BJ (cell line): ENCODE measurements at regions not wholly inside any gene's neighbourhood (a gene's known extent, or its start where the extent isn't known, plus 50 kb on each side); places are given as distances from the start of the nearest gene placed in this dataset.
"Not testable (repeated sequence)": the region's sequence is repeated elsewhere in the genome, so short reads cannot be mapped to it uniquely, and the experiment has no call there.

Source experiments
- CTCF ChIA-PET: fragments of 350-600 bp; formaldehyde crosslinking; extraction: SDS; loops from one replicate; lab custom pipeline; 2021; ENCODE audit warnings: antibody characterized with exemption, inconsistent platforms; lab: Yijun Ruan, JAX
- POLR2A ChIA-PET: fragments of 300-600 bp; sonication (Branson Sonifier 250); formaldehyde crosslinking; extraction: SDS; loops from one replicate; lab custom pipeline; 2021; ENCODE audit warnings: antibody characterized with exemption; lab: Charles Lee
- DNase-seq: peaks from one replicate; pipeline ENCODE4 v3.0.0-alpha.2; 2011; ENCODE audit warnings: low read depth
- H3K27me3 ChIP-seq: 2 replicates; pipeline ENCODE4 v1.6.0; 2011; ENCODE audit warnings: low read length; ENCODE audit not compliant: control insufficient read depth, insufficient read depth
- H3K36me3 ChIP-seq: 2 replicates; pipeline ENCODE4 v1.5.1; 2011; ENCODE audit warnings: low read length; ENCODE audit not compliant: control insufficient read depth, insufficient read depth
- H3K4me3 ChIP-seq: 2 replicates; pipeline ENCODE4 v1.5.1; 2011; ENCODE audit warnings: low read depth, mild to moderate bottlenecking, control low read depth, low read length
- TF ChIP-seq, protein P1 (sequence below): IDR thresholded peaks from 2 replicates; pipeline ENCODE4 v1.5.1; 2011; ENCODE audit warnings: low read depth, mild to moderate bottlenecking, control low read depth, inconsistent platforms, low read length, moderate library complexity; ENCODE audit not compliant: insufficient read depth

GRCh38 chr6:27031302-27031701, 216.2 kb upstream of the PRSS16 start:
- Histone ChIP-seq H3K36me3 (no peaks in the 10 kb centered on the region), H3K4me3 (no peak overlapping the region), H3K27me3 (no peaks in the 10 kb centered on the region)
- POLR2A ChIA-PET = no interaction called here
- CTCF ChIA-PET = no interaction called here
- no peak for DNase-seq
- TF ChIP-seq, protein P1, sequence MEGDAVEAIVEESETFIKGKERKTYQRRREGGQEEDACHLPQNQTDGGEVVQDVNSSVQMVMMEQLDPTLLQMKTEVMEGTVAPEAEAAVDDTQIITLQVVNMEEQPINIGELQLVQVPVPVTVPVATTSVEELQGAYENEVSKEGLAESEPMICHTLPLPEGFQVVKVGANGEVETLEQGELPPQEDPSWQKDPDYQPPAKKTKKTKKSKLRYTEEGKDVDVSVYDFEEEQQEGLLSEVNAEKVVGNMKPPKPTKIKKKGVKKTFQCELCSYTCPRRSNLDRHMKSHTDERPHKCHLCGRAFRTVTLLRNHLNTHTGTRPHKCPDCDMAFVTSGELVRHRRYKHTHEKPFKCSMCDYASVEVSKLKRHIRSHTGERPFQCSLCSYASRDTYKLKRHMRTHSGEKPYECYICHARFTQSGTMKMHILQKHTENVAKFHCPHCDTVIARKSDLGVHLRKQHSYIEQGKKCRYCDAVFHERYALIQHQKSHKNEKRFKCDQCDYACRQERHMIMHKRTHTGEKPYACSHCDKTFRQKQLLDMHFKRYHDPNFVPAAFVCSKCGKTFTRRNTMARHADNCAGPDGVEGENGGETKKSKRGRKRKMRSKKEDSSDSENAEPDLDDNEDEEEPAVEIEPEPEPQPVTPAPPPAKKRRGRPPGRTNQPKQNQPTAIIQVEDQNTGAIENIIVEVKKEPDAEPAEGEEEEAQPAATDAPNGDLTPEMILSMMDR = no peak

DNA sequence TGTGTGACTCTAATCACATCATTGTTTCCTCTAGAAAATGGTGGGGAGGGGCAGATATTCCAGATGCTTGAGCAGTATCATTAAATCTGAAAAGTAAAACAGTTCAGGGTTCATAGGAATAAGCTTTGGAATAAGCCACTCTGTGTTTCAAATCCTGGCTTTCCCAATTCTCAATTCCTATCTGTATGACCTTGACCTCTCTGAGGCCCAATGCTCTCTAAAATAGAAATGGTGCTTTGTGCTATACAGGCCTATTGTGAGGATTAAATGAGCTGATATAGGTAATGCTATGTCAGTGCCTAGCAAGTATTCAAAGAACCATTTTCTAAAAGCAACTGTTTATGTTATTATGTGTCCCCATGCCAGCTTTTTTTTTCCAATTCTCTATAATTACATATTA, 209.0 kb upstream of the PRSS16 start:
- TF ChIP-seq, protein P1 = no peak
- CTCF ChIA-PET = no interaction called here
- Histone ChIP-seq H3K4me3 (no peak overlapping the region), H3K36me3 (no peaks in the 10 kb centered on the region), H3K27me3 (no peaks in the 10 kb centered on the region)
- POLR2A ChIA-PET = no interaction called here
- no peak for DNase-seq

- Histone ChIP-seq H3K36me3 (no peaks in the 10 kb centered on the region), H3K27me3 (no peaks in the 10 kb centered on the region), H3K4me3 (no peak overlapping the region)
- ChIA-PET POLR2A (no interaction called here), CTCF (no interaction called here)
- TF ChIP-seq, protein P1 = no peak
- DNase-seq = no peak
Observed at GRCh38 chr6:27040244-27041042, 207.1 kb upstream of the PRSS16 start.

DNA sequence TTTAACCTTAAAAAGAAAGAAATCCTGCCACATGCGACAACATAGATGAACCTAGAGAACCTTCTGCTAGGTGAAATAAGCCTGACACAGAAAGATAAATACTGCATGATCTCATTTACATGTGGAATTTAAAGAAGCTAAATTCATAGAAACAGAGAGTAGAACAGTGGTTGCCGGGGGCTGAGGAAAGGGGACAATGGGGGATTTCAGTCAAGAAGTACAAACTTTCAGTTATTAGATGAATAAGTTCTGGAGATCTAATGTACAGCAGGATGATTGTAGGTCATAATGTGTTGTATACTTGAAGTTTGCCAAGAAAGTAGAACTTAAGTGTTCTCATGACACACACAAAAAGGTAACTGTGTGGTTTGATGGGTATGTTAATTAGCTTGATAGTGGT, 204.3 kb upstream of the PRSS16 start:
- POLR2A ChIA-PET = no interaction called here
- CTCF ChIA-PET = no interaction called here
- no peaks in the 10 kb centered on the region for H3K36me3 ChIP-seq
- no peak overlapping the region for H3K4me3 ChIP-seq
- TF ChIP-seq, protein P1 = no peak
- no peak for DNase-seq
- no peaks in the 10 kb centered on the region for H3K27me3 ChIP-seq

- H3K36me3 ChIP-seq, CTCF ChIA-PET, POLR2A ChIA-PET, H3K27me3 ChIP-seq, DNase-seq, H3K4me3 ChIP-seq: not testable (repeated sequence)
Observed at GRCh38 chr6:27045131-27045530, 202.4 kb upstream of the PRSS16 start.

DNA sequence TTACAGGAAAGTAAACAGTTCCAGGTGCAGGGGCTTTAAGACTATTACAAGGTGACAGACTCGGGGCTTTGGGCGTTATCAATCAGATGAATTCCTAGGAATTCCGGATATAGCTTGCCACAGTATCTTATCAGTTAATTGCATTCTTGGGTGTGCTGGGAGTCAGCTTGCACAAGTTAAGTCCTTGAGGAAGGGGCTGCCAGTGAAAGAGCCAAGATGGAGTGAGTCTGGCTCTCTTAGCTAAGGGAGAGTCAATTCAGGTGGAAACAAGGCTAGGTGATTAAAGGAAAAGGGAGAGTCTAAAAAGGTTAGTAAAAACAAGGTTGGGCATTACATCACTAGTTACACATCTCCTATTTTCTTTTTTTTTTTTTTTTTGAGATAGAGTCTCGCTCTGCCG, 199.8 kb upstream of the PRSS16 start:
- DNase-seq, CTCF ChIA-PET, POLR2A ChIA-PET, H3K27me3 ChIP-seq, H3K4me3 ChIP-seq, H3K36me3 ChIP-seq: not testable (repeated sequence)
